Astrocyte of the cerebellum (primary cell): ENCODE measurements at regions not wholly inside any gene's neighbourhood (a gene's known extent, or its start where the extent isn't known, plus 50 kb on each side); places are given as distances from the start of the nearest gene placed in this dataset.
"Not testable (repeated sequence)": the region's sequence is repeated elsewhere in the genome, so short reads cannot be mapped to it uniquely, and the experiment has no call there.

Experiments used
- DNase-seq: peaks from one replicate; pipeline ENCODE4 v3.0.0-alpha.2; 2011; ENCODE audit warnings: low read depth
- H3K4me3 ChIP-seq: 2 replicates; pipeline ENCODE4 v1.5.1; 2011; ENCODE audit warnings: mild to moderate bottlenecking, low read depth, low read length, moderate library complexity
- in situ Hi-C: cut with HindIII; loops from 2 replicates; pipeline ENCODE4 v1.10.0; 2017; ENCODE audit warnings: low sequenced_read_pairs
- TF ChIP-seq, protein P1 (sequence below): IDR thresholded peaks from 2 replicates; pipeline ENCODE4 v1.5.1; 2012; ENCODE audit warnings: low read length, low read depth, moderate library complexity, mild to moderate bottlenecking; ENCODE audit errors: missing control alignments

GRCh38 chr14:82035397-82035796 lies 501.7 kb upstream of the SEL1L start:
- TF ChIP-seq, protein P1, sequence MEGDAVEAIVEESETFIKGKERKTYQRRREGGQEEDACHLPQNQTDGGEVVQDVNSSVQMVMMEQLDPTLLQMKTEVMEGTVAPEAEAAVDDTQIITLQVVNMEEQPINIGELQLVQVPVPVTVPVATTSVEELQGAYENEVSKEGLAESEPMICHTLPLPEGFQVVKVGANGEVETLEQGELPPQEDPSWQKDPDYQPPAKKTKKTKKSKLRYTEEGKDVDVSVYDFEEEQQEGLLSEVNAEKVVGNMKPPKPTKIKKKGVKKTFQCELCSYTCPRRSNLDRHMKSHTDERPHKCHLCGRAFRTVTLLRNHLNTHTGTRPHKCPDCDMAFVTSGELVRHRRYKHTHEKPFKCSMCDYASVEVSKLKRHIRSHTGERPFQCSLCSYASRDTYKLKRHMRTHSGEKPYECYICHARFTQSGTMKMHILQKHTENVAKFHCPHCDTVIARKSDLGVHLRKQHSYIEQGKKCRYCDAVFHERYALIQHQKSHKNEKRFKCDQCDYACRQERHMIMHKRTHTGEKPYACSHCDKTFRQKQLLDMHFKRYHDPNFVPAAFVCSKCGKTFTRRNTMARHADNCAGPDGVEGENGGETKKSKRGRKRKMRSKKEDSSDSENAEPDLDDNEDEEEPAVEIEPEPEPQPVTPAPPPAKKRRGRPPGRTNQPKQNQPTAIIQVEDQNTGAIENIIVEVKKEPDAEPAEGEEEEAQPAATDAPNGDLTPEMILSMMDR: no peak
- no peak overlapping the region for H3K4me3 ChIP-seq
- in situ Hi-C loops: no loop called here
- DNase-seq: no peak

DNA sequence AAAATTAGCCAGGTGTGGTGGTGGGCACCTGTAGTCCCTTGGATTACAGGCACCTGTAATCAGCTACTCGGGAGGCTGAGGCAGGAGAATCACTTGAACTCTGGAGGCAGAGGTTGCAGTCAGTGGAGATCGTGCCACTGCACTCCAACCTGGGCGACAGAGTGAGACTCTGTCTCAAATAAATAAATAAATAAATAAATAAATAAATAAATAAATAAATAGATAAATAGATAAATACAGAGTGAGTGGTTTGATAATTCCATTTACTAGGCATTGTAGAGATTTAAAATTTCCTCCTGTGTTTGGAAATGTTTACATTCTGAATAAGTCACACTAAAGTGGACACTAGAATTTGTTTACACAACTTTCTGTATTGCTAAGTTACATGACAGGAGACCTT lies 504.4 kb upstream of the SEL1L start:
- DNase-seq, H3K4me3 ChIP-seq, in situ Hi-C loops: not testable (repeated sequence)

- in situ Hi-C loops: no loop called here
Measured at GRCh38 chr14:82045339-82045738, 511.7 kb upstream of the SEL1L start.

GRCh38 chr14:82046512-82047226 lies 513.0 kb upstream of the SEL1L start:
- DNase-seq: no peak
- TF ChIP-seq, protein P1: no peak
- in situ Hi-C loops: no loop called here
- no peak overlapping the region for H3K4me3 ChIP-seq

More at GRCh38 chr14:82045339-82045738, 511.7 kb upstream of the SEL1L start:
- no peak for DNase-seq
- no peak overlapping the region for H3K4me3 ChIP-seq
- TF ChIP-seq, protein P1: no peak

- no peak for DNase-seq
- in situ Hi-C loops: no loop called here
- no peak overlapping the region for H3K4me3 ChIP-seq
- TF ChIP-seq, protein P1: no peak
Measured at GRCh38 chr14:82047777-82048470, 514.3 kb upstream of the SEL1L start.

DNA sequence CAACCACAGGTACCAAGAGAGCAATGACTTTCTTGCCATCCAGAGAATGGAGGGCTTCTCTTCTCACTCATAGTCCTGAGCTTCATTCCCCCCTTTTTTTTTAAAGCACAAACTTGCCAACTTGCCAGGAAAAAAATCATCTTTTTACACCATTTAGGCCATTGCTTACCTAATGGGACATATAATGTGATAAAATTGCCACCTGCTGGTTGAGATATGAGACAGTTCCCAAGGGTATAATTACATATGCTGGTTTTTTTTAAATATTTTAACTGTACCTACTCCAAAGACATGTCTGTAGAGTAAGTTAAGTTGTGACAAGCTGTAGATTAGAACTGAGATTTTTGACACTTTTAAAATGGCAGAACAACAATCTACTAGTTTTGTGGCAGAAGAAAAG lies 519.1 kb upstream of the SEL1L start:
- no peak overlapping the region for H3K4me3 ChIP-seq
- TF ChIP-seq, protein P1: no peak
- no peak for DNase-seq
- in situ Hi-C loops: no loop called here

DNA sequence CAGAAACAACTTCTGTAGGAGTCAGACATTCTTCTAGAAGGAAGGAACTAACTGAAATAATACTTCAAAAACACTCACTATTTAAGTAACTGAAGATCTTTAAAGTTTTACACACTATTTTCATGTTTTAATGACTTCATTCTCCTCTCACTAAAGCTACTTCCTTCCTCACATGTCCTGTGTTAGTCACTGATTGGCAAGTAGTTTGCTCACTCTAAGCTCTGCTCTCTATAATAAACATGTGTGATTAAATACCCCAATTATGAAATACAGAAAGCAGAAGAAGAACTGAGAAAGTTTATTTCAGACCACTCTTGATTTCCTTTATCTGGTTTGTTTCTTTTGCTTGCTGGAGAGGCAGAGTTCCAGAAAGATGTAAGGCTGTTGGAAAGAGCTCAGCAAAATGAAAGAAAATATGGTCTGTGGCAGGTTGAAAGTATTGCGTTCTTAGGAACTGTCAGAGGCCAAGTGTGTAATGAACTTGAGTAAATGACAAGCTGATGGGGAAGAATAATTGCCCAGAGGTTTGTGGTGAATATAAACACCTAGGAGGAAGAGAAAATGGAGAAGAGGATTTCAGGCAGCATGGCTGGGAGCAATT lies 522.0 kb upstream of the SEL1L start:
- H3K4me3 ChIP-seq: no peak overlapping the region
- in situ Hi-C loops: no loop called here
- DNase-seq: no peak
- TF ChIP-seq, protein P1: no peak
